Panc1 (cell line): ENCODE measurements at regions not wholly inside any gene's neighbourhood (a gene's known extent, or its start where the extent isn't known, plus 50 kb on each side); places are given as distances from the start of the nearest gene placed in this dataset.

ENCODE experiments used
- ATAC-seq: fragments of 200-7000 bp; cut with Tn5 transposase; 2 replicates; pipeline ENCODE4 v1.9.1; 2020; ENCODE audit warnings: mild to moderate bottlenecking, moderate library complexity
- BruUV-seq: library from RNA; stranded (reverse); fragments of 400-500 nt; replicated peaks from 2 replicates; lab custom pipeline; 2021; lab: Mats Ljungman, UMichigan
- CTCF ChIA-PET: fragments of 300-600 bp; sonication (Branson Sonifier 250); formaldehyde crosslinking; loops from one replicate; lab custom pipeline; 2022; ENCODE audit warnings: antibody characterized with exemption; lab: Charles Lee
- POLR2A ChIA-PET: fragments of 300-600 bp; sonication (Branson Sonifier 250); formaldehyde crosslinking; loops from one replicate; lab custom pipeline; 2022; ENCODE audit warnings: antibody characterized with exemption; lab: Charles Lee
- DNase-seq: peaks from one replicate; pipeline ENCODE4 v3.0.0-alpha.2; 2010; ENCODE audit warnings: low read depth, low spot score
- H3K27ac ChIP-seq: 2 replicates; pipeline ENCODE4 v1.5.1; 2011; ENCODE audit warnings: mild to moderate bottlenecking, low read length, inconsistent platforms
- H3K27me3 ChIP-seq: fragments of 200-500 bp; sonication (Bioruptor generic); 2 replicates; pipeline ENCODE4 v1.6.0; 2014; ENCODE audit warnings: low read length, inconsistent platforms; ENCODE audit not compliant: control insufficient read depth, insufficient read depth
- H3K36me3 ChIP-seq: fragments of 200-500 bp; sonication (Bioruptor generic); 2 replicates; pipeline ENCODE4 v1.5.1; 2014; ENCODE audit warnings: inconsistent platforms, mild to moderate bottlenecking, low read length, moderate library complexity; ENCODE audit not compliant: control insufficient read depth, insufficient read depth
- H3K4me1 ChIP-seq: 2 replicates; pipeline ENCODE4 v1.5.1; 2011; ENCODE audit warnings: inconsistent platforms, mild to moderate bottlenecking, low read length, moderate library complexity; ENCODE audit not compliant: control insufficient read depth, insufficient read depth
- H3K4me3 ChIP-seq, 2 experiments: 2 replicates each; pipeline ENCODE4 v1.5.1; 2011 to 2012; ENCODE audit warnings: low read depth in 2 of 2, low read length in 2 of 2, mild to moderate bottlenecking in 2 of 2, inconsistent platforms in 1 of 2, moderate library complexity in 1 of 2
- H3K9me3 ChIP-seq: fragments of 200-500 bp; sonication (Bioruptor generic); 2 replicates; pipeline ENCODE4 v1.5.1; 2014; ENCODE audit warnings: low read depth, mild to moderate bottlenecking, inconsistent platforms, low read length, moderate library complexity; ENCODE audit not compliant: control insufficient read depth, insufficient read depth
- CTCF ChIP-seq: fragments of 450-650 bp; IDR thresholded peaks from 2 replicates; pipeline ENCODE4 v1.5.1; 2017; ENCODE audit warnings: mild to moderate bottlenecking
- POLR2AphosphoS5 ChIP-seq: IDR thresholded peaks from 2 replicates; pipeline ENCODE4 v1.6.1; 2012; ENCODE audit warnings: mild to moderate bottlenecking, low read depth, low read length, moderate library complexity
- SIN3A ChIP-seq: IDR thresholded peaks from 2 replicates; pipeline ENCODE4 v1.6.1; 2012; ENCODE audit warnings: low read depth, mild to moderate bottlenecking, low read length, moderate library complexity, borderline replicate concordance; ENCODE audit not compliant: insufficient read depth
- TCF7L2 ChIP-seq: IDR thresholded peaks from 2 replicates; pipeline ENCODE4 v1.6.1; 2011; ENCODE audit warnings: mild to moderate bottlenecking, low read depth, low read length, inconsistent platforms
- in situ Hi-C: cut with HindIII; loops from 2 replicates; pipeline ENCODE4 v1.10.0; 2016; ENCODE audit warnings: low sequenced_read_pairs, low pct_unique_long_range_greater_than_20kb
- intact Hi-C: fragments of 100-400 bp; cut with micrococcal nuclease; formaldehyde crosslinking; loops from one replicate; pipeline ENCODE4 v1.10.0; 2022; ENCODE audit not compliant: unreplicated experiment
- TF ChIP-seq, protein P1 (sequence below), 2 experiments: IDR thresholded peaks; 2 replicates each; pipeline ENCODE4 v1.6.1; 2011 to 2012; ENCODE audit warnings: low read depth in 2 of 2, control low read depth in 1 of 2, low read length in 1 of 2, mild to moderate bottlenecking in 1 of 2, moderate library complexity in 1 of 2; ENCODE audit not compliant: insufficient read depth in 1 of 2

DNA sequence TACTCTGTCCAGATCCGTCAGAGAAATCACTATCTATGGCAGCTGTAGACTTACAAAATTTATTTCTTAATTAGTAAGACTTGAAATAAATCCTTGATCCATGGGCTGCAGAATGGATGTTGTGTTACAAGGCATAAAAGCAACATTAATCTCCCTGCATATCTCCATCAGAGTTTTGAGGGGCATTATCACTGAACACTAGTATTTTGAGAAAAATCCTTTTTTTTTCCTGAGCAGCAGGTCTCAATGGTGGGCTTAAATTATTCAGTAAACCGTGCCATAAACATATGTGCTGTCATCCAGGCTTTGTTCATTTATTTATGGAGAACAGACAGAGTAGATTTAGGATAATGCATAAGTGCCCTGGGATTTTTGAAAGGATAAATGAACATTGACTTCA, 457.9 kb upstream of the CTSO start:
- H3K27me3 ChIP-seq, result no peaks in the 10 kb centered on the region
- ChIA-PET CTCF (no interaction called here), POLR2A (no interaction called here)
- in situ Hi-C loops, result no loop called here
- intact Hi-C loops, result no loop called here
- BruUV-seq, result no TSS peak
- DNase-seq (no peak), ATAC-seq (no peak)
- no peaks in the 10 kb centered on the region for H3K9me3 ChIP-seq
- H3K36me3 ChIP-seq, result no peaks in the 10 kb centered on the region
- H3K4me3 ChIP-seq, result no peak overlapping the region
- TF ChIP-seq CTCF (no peak), POLR2AphosphoS5 (no peak), SIN3A (no peak), TCF7L2 (no peak)
- TF ChIP-seq, protein P1, sequence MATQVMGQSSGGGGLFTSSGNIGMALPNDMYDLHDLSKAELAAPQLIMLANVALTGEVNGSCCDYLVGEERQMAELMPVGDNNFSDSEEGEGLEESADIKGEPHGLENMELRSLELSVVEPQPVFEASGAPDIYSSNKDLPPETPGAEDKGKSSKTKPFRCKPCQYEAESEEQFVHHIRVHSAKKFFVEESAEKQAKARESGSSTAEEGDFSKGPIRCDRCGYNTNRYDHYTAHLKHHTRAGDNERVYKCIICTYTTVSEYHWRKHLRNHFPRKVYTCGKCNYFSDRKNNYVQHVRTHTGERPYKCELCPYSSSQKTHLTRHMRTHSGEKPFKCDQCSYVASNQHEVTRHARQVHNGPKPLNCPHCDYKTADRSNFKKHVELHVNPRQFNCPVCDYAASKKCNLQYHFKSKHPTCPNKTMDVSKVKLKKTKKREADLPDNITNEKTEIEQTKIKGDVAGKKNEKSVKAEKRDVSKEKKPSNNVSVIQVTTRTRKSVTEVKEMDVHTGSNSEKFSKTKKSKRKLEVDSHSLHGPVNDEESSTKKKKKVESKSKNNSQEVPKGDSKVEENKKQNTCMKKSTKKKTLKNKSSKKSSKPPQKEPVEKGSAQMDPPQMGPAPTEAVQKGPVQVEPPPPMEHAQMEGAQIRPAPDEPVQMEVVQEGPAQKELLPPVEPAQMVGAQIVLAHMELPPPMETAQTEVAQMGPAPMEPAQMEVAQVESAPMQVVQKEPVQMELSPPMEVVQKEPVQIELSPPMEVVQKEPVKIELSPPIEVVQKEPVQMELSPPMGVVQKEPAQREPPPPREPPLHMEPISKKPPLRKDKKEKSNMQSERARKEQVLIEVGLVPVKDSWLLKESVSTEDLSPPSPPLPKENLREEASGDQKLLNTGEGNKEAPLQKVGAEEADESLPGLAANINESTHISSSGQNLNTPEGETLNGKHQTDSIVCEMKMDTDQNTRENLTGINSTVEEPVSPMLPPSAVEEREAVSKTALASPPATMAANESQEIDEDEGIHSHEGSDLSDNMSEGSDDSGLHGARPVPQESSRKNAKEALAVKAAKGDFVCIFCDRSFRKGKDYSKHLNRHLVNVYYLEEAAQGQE (IDR thresholded peaks at IDR 0.05; ENCODE audit: insufficient read depth in 1 of 2, low read depth in 2 of 2, low read length in 1 of 2), result no peak
- H3K4me1 ChIP-seq, result no peaks in the 10 kb centered on the region
- no peak overlapping the region for H3K27ac ChIP-seq

GRCh38 chr4:156408749-156409148, 455.1 kb upstream of the CTSO start:
- H3K4me1 ChIP-seq, result no peaks in the 10 kb centered on the region
- BruUV-seq, result no TSS peak
- ATAC-seq (no peak), DNase-seq (no peak)
- no peak overlapping the region for H3K27ac ChIP-seq
- ChIA-PET POLR2A (no interaction called here), CTCF (no interaction called here)
- no peak overlapping the region for H3K4me3 ChIP-seq
- no peaks in the 10 kb centered on the region for H3K36me3 ChIP-seq
- in situ Hi-C loops, result no loop called here
- no peaks in the 10 kb centered on the region for H3K9me3 ChIP-seq
- intact Hi-C loops, result no loop called here
- TF ChIP-seq, protein P1 (IDR thresholded peaks at IDR 0.05; ENCODE audit: insufficient read depth in 1 of 2, low read depth in 2 of 2, low read length in 1 of 2), result no peak
- TF ChIP-seq CTCF, result no peak
- TF ChIP-seq SIN3A, result no peak
- no peak for TF ChIP-seq POLR2AphosphoS5
- no peak for TF ChIP-seq TCF7L2
- no peaks in the 10 kb centered on the region for H3K27me3 ChIP-seq
